HG02981 (cell line): ENCODE measurements at regions not wholly inside any gene's neighbourhood (a gene's known extent, or its start where the extent isn't known, plus 50 kb on each side); places are given as distances from the start of the nearest gene placed in this dataset.

ENCODE experiments used
- ATAC-seq: cut with Tn5 transposase; IDR thresholded peaks from one replicate; pipeline ENCODE4 v1.9.1; 2021; ENCODE audit warnings: mild to moderate bottlenecking, moderate library complexity; ENCODE audit not compliant: unreplicated experiment

- ATAC-seq, result no peak
Measured at GRCh38 chr1:234909307-234909810, 219.3 kb downstream of the TOMM20 start.

DNA sequence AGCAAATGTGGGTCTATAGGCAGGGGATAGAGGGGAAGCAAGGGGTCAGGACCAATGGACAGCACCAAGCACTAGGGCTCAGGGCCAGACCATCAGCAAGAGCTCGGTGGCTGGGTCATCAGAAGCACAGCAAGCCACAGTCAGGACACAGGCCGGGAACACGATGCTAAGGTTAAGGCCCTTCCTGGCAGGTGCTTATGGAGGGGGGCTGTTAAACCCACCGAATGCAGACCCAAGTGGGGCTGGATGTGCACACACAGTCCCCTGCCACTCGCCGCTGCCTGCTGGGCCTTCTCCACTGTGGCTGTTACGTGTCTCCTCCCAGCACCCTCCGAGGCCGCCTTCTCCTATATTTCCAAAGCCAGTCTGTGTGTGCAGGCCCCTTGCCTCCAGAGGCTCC, 220.1 kb downstream of the TOMM20 start:
- no peak for ATAC-seq

GRCh38 chr1:234907940-234908405, 220.7 kb downstream of the TOMM20 start:
- ATAC-seq, result no peak

GRCh38 chr1:234907208-234907939, 221.3 kb downstream of the TOMM20 start:
- no peak for ATAC-seq

- ATAC-seq, result no peak
Measured at GRCh38 chr1:234906654-234907053, 222.0 kb downstream of the TOMM20 start.

DNA sequence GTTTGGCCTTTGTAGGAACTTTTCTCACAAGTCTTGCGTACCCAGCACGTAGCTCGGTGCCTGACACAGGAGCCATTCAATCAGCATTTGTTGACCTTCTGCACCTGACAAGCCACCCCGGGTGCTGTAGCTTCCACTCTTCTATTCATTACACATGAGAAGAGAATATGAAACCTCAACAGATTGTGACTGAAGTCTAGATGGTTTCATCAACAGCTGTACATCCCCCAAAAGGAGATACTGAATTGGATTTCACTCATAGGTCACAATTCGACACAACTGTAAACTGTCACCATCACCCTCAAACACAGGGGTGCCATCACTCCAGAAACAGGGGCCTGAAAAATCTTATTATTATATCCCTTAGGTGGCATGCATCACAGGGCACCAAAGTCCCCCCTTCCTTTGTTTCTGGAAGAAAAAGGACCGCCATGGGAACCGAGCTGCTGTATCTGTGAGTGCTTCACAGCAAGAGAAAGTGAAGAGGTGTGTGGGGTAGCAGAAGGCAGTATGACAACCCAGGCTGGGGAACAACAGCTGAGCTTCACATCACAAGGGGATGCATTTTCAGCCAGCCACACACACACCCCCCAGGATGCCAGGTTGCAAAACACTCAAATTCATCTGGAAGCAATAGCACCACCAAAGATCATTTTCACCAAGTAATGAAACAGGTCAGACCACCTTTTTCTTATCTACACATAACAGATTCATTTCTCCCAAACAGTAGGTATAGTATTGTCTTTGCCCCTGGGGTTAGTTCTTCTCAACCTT, 225.7 kb downstream of the TOMM20 start:
- no peak for ATAC-seq

- no peak for ATAC-seq
Measured at GRCh38 chr1:234901491-234902049, 227.1 kb downstream of the TOMM20 start.

DNA sequence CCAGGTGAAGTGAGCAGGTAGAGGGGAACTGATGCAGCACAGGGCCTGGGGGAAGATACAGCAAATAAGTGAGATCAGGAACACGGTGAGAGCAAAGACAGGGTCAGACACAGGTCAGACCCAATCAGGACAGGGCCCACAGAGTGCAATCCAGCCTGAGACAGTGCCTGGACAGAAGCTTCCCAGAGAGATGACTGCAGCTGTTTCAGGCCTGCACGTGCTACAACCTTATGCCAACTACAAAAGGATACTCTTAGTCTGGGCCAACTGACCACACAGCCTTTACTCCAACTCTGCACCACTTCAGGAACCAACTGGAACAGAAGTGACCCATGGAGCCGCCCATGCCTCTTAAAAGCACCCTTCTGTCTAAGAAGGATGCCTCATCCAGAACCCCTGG, 228.0 kb downstream of the TOMM20 start:
- ATAC-seq, result no peak

DNA sequence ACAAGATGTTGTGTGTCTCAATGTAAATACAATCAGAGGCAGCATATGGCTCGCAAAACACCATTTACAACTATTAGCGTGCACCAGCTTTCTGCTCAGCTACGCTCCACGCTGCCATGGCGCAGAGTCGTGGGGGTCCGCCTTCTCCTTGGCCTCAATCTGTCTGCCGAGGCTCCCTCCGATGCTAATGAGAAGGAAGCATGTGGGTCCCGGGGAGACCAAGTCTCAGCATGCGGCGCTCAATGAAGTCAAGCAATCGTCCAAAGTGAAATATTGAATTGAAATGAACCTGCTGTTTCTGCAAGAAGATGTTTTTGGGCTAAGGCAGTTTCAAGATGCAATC, 228.9 kb downstream of the TOMM20 start:
- ATAC-seq, result no peak

GRCh38 chr1:234899041-234899729, 229.5 kb downstream of the TOMM20 start:
- no peak for ATAC-seq

DNA sequence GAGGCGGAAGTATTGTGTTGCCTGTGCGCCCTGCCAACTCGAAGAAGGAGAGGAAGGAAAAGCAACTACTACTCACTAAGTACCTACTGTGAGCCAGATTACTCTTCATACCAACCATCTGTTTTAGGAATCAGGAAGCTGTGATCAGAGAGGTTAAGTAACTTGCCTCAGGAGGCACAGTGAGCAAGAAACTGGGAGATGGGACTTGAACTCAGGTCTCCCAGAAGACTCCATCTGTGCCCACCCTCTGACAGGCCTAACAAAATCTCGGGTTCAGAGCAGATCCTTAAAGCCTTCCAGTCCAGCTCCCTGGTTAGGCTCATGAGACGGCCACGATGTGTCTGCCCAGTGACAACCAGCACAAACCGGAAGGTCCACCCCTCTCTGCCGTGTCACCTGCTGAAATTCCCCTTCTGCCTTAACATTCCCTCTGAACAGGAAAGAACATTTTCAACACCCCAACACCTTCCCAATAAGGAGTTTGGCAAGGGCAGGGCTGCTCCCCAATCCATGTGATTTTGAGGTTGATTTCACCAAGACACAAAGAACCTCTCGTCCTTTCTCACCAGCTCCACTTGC, 230.1 kb downstream of the TOMM20 start:
- no peak for ATAC-seq

DNA sequence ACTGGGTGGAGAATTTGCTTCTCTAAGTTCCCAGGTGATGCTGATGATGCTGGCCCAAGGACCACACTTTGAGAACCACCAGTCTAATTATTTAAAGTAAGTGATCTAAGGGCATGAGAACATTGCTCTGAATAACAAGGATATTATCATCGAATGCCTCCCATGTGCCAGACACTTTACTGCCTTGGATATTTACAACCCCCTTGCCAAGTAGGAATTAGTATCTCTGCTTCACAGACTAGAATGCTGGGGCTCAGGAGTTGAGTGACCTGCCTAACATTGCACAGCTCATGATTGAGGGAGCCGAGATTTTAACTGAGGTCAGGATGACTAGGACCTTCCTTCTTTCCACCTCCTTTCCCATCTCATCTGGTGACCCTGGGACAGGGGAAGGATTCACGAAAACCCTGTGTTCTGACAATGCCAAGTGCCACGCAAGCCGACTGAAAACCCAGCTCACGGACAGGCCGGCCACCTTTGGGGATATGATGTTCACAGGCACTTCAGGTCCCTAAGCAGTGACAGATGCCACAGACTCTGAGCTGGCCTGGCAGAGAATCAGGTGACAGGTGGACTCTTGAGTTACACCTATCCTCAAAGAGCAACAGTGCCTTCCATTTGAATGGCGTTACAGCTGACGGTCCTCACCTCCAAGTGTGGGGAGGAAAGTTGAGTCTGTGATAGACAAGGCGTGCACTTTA, 230.7 kb downstream of the TOMM20 start:
- no peak for ATAC-seq

GRCh38 chr1:234897390-234897749, 231.3 kb downstream of the TOMM20 start:
- ATAC-seq, result no peak

- no peak for ATAC-seq
Measured at GRCh38 chr1:234896477-234897389, 231.9 kb downstream of the TOMM20 start.

DNA sequence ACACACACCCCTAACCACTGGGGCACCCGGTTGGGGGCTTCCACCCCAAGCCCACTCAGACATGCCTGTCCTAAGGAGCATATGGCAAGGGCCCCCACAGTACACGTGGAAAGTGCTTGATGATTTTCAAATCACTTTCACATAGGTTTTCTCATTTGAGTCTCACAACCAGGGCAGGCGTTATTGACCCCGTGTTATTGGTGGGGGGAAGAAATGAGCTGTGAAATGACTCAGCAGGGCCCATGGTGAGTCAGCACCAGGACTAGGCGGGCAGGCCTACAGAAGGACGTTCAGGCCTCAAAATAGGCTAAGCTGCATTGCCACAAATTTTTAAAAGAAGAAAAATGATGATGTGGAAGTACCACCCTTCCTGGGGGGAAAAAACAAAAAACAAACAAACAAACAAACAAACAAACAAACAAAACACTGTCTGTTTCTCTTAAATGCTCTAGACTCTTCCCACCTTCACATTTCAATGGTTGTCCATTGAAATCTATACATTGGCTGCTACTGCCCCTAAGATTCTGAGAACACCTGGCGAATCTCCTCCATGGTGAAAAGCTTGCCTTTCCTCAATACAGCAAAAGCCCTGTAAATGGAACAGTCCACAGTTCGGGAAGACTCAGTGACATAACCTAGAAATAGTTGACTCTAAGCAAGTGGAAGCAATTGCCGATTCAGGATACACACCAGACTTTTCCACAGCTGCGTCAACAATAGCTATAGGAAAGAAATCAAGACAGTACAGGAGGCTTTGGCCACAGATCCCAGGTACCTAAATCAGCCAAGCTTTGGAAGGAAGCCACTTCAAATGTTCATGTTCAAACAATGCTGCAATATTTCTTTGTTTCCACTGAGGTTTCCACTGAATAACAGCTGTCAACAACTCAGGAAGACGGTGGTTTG, 234.7 kb downstream of the TOMM20 start:
- no peak for ATAC-seq

DNA sequence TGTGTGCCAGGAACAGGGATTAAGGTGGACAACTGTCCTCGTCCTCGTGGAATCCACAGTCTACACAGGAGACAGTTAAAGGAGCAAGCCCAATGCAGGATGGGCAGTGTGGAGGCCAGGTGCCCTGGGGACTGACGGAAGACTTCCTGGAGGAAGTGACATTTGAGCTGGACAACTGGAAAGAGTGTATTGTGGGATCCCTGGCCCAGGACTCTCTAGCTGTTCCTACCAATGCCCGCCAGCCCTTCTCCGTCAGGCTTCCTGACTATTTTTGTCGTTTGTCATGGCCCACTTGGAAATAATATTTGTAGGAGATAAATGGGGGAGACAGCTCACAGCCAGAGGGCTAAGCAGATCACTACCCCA, 235.3 kb downstream of the TOMM20 start:
- no peak for ATAC-seq

DNA sequence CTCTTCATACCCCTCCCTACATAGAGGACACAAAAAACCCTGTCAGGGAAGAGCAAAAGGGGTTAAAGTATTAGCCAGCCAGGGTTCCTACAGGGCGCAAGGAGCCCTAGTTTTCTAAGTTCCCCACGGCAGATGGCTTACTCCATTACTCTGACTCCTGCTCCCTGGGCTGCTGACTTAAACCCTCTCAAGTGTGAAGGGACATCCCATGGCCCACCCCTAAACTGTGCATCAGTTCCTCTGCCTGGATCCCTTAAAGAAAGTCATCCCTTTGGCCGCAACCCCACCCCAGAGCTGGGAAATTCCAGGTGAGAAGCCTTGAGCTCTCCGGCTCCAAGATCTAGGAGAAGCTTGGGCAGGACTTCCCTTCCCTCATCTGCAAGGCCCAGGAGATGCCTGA, 236.0 kb downstream of the TOMM20 start:
- ATAC-seq, result no peak

DNA sequence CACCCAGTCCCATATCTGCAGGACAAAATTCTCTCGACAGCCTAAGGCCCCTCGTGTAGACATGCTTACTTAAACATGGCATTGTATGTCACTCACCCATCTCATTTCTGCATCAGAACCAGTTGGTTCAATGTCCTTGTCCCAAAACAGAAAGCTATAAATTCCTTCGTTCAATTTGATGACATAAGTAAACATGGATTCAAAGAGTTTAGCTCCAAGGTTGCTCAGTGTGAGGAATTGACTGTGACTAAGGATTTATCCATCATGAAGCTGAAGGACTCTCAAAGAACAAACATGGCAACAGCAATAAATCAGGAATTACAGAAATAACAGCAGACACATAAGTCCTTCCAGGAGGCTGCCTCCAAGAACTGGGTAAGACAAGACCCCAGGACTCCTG, 237.2 kb downstream of the TOMM20 start:
- no peak for ATAC-seq
